ENCODE measurements at regions not wholly inside any gene's neighbourhood (a gene's known extent, or its start where the extent isn't known, plus 50 kb on each side); places are given as distances from the start of the nearest gene placed in this dataset.

DNA sequence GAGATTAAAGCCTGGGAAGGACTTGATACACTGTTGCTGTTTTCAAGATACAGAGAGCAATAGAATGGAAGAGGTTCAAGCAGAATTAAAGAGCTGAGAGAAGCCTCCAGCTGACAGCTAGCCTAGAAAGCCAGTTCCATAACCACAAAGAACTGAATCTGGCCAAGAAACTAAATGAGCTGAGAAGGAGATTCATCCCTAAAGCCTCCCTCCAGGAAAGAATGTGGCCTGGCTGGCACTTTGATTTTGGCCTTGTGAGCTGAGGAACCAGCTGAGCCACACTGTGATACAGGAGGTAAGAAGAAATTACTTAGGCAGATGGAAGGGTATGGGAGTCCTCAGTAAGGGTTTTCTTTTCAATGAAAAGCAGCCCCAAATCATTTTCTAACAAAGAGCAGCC is 324.1 kb downstream of the PHF14 start:
- DNase-seq (ENCODE audit: low spot score) = no peak
- H3K27ac ChIP-seq = no peak overlapping the region
- no peak for TF ChIP-seq CTCF (conservative IDR thresholded peaks at IDR 0.05; ENCODE audit: low read depth)
- ChIA-PET CTCF (no interaction called here), POLR2A (ENCODE audit: low non-redundant PET) (no interaction called here)

DNA sequence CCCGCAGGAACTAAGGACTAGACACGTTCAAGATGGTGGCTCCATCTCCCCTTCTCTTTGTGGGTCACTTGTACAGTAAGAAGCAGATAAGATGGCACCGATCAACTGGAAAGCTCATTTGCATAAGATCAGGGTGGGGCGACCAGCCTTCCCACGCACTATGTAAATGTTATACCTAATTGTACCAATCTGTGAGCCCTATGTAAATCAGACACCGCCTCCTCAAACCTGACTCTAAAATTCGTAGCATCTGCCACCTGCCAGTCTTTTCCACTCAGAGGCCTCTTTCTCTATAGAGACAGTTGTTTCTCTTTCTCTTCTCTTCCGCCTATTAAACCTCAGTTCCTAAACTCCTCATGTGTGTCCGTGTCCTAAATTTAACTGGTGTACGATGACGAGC is 324.5 kb downstream of the PHF14 start:
- POLR2A ChIA-PET (ENCODE audit: low non-redundant PET) = no interaction called here
- no peak for TF ChIP-seq CTCF (conservative IDR thresholded peaks at IDR 0.05; ENCODE audit: low read depth)
- no peak for DNase-seq (ENCODE audit: low spot score)
- CTCF ChIA-PET = no interaction called here
- H3K27ac ChIP-seq = no peak overlapping the region

DNA sequence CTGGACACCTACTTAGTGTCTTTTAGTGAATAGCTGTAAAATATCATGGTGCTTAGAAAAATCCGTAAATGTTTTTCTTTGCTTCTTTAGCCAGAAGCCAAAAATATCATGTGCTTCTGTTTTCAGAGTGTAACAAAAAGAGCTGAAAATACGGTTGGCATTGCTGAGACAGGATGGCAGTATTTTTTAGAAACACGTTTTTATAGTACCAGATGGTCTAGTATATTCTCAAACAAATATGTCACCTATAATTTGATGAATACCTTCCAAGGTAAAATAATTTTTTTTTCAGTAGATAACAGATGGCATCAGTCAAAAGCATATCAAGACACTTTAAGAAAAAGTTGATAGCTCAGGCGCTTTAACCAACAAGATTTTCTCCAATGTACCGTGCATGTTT is 326.6 kb downstream of the PHF14 start:
- ChIA-PET CTCF (no interaction called here), POLR2A (ENCODE audit: low non-redundant PET) (no interaction called here)
- TF ChIP-seq CTCF (conservative IDR thresholded peaks at IDR 0.05; ENCODE audit: low read depth) = no peak
- no peak for DNase-seq (ENCODE audit: low spot score)
- H3K27ac ChIP-seq = no peak overlapping the region

DNA sequence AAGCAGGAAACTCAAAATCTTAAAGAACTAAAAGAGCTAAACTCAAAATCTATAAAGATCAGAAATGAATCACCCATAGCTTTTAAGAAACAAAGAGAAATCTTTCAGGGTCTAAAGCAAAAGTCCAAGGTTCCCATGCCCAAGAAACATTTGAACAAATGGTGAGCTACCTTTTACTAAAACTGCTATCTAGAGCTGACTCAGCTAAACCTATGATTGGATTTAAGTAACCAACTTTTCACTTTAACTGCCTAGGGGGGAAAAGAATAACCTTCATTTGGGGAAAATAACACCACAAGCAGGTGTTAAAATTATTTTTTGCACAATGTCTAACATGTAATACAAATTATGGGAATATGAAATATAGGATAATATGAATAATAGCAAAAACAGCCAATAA is 328.4 kb downstream of the PHF14 start:
- TF ChIP-seq CTCF (conservative IDR thresholded peaks at IDR 0.05; ENCODE audit: low read depth) = no peak
- H3K27ac ChIP-seq = no peak overlapping the region
- CTCF ChIA-PET = no interaction called here
- POLR2A ChIA-PET (ENCODE audit: low non-redundant PET) = no interaction called here
- DNase-seq (ENCODE audit: low spot score) = no peak

DNA sequence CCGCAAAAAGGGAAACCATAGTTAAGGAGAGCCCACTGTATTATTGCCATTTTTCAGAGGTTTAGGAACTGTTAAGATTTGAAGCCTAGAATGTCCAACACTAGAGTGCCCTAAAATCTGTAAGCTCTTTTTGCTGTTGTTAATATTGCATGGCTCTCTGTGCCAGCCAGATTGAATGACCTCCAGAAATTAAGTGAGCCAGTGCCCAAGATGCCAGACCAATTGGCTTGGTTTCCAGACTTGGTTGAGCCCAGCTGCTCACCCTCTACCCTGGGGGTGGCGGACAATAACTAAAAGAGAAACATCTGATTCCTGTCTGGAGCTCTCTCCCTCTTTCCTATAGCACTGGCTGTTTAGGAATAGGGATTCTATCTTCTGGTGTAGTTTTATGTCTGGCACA is 340.1 kb downstream of the PHF14 start:
- no peak for TF ChIP-seq CTCF (conservative IDR thresholded peaks at IDR 0.05; ENCODE audit: low read depth)
- no peak for DNase-seq (ENCODE audit: low spot score)
- CTCF ChIA-PET = no interaction called here
- H3K27ac ChIP-seq = no peak overlapping the region
- POLR2A ChIA-PET (ENCODE audit: low non-redundant PET) = no interaction called here

DNA sequence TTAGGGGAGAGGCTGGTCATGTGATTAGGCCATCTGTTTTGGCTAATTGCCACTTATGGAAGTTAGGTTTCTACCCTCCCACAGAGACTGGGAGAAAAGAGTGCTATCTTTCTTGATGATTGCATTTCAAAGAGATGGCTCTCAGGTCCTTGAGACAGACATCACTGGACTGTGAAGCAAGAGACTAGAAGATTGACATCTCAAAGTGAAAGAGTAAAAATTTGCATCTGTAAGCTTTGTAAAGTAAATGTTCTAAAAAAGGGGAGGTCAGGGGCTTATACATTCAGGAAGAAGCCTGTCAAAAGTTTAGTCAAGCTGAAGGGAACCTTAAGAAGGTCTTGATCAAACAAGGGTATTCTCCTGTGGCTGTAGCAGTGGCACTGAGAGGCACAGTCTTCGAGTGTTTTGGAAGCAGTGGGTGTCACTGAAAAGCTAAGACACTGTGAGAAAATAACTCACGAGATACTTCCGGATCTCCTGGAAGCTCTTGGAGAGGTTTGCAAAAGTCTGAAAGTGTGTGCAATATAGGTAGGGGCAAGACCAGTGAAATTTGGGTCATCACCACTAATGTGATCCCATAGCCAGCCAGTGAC is 342.1 kb downstream of the PHF14 start:
- DNase-seq (ENCODE audit: low spot score) = no peak
- ChIA-PET CTCF (no interaction called here), POLR2A (ENCODE audit: low non-redundant PET) (no interaction called here)
- TF ChIP-seq CTCF (conservative IDR thresholded peaks at IDR 0.05; ENCODE audit: low read depth) = no peak
- no peak overlapping the region for H3K27ac ChIP-seq

DNA sequence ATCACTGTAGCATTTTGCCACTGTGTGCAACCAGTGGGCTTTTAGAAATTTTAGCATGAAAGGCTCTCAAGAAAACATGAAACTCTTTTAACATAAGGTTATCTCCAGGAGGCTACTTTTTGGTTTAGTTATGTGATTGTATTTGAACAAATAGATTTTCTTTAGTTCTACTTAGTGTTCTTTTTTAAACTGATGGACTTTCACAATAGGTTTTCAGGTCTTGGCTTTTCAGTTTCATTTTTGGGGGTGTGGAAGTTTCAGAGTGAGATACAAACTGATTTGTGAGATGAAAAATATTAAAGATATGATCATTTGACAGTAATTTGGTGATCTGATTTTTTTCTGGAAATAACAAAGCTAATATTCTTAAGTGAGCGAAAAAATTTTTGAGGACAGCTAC is 344.1 kb downstream of the PHF14 start:
- H3K27ac ChIP-seq = no peak overlapping the region
- ChIA-PET CTCF (no interaction called here), POLR2A (ENCODE audit: low non-redundant PET) (no interaction called here)
- no peak for TF ChIP-seq CTCF (conservative IDR thresholded peaks at IDR 0.05; ENCODE audit: low read depth)
- no peak for DNase-seq (ENCODE audit: low spot score)
